ENCODE measurements at regions not wholly inside any gene's neighbourhood (a gene's known extent, or its start where the extent isn't known, plus 50 kb on each side); places are given as distances from the start of the nearest gene placed in this dataset.

DNA sequence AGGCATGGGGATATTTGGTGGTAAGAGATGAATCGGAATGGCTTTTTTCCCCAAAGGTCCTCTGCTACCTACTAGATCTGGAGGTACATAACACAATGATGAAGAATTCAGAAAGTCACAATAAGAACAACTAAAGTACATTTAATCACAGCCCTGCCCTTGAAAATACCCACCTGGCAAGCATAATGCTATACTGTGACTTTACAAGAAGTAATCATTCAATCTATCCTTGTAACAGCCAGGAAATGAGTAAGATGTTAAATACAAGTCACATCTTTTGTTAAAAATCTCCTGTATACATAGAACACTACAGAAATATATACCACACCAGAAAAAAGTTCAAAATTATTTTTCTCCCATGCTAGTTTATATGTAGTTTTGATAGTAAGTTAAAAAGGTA, 108.3 kb upstream of the ABCB5 start:
- TF ChIP-seq CTCF (conservative IDR thresholded peaks at IDR 0.05; ENCODE audit: low read depth, low read length), result no peak
- TF ChIP-seq RAD21 (IDR thresholded peaks at IDR 0.05; ENCODE audit: low read length), result no peak
- TF ChIP-seq FOS (IDR thresholded peaks at IDR 0.05; ENCODE audit: low read depth, low read length), result no peak
- TF ChIP-seq MAFK (IDR thresholded peaks at IDR 0.05; ENCODE audit: low read depth, low read length), result no peak
- no peak for TF ChIP-seq BHLHE40 (IDR thresholded peaks at IDR 0.05; ENCODE audit: low read depth, low read length)
- no peak for TF ChIP-seq POLR2A (IDR thresholded peaks at IDR 0.05; ENCODE audit: low read depth, low read length)
